C4-2B (cell line): ENCODE measurements at regions not wholly inside any gene's neighbourhood (a gene's known extent, or its start where the extent isn't known, plus 50 kb on each side); places are given as distances from the start of the nearest gene placed in this dataset.

Source experiments
- H3K27ac ChIP-seq: fragments of 450-650 bp; 2 replicates; pipeline ENCODE4 v1.5.1; 2017
- ZFX ChIP-seq: fragments of 450-650 bp; IDR thresholded peaks from 2 replicates; pipeline ENCODE4 v1.6.1; 2017
- TF ChIP-seq, protein P1 (sequence below): fragments of 450-650 bp; conservative IDR thresholded peaks from 2 replicates; pipeline ENCODE4 v1.5.1; 2017; ENCODE audit warnings: mild to moderate bottlenecking

GRCh38 chr3:19799115-19799514, 134.9 kb downstream of the EFHB start:
- no peak overlapping the region for H3K27ac ChIP-seq
- TF ChIP-seq, protein P1, sequence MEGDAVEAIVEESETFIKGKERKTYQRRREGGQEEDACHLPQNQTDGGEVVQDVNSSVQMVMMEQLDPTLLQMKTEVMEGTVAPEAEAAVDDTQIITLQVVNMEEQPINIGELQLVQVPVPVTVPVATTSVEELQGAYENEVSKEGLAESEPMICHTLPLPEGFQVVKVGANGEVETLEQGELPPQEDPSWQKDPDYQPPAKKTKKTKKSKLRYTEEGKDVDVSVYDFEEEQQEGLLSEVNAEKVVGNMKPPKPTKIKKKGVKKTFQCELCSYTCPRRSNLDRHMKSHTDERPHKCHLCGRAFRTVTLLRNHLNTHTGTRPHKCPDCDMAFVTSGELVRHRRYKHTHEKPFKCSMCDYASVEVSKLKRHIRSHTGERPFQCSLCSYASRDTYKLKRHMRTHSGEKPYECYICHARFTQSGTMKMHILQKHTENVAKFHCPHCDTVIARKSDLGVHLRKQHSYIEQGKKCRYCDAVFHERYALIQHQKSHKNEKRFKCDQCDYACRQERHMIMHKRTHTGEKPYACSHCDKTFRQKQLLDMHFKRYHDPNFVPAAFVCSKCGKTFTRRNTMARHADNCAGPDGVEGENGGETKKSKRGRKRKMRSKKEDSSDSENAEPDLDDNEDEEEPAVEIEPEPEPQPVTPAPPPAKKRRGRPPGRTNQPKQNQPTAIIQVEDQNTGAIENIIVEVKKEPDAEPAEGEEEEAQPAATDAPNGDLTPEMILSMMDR, result no peak
- TF ChIP-seq ZFX, result no peak

GRCh38 chr3:19798324-19798723, 135.7 kb downstream of the EFHB start:
- TF ChIP-seq ZFX, result no peak
- TF ChIP-seq, protein P1, result no peak
- no peak overlapping the region for H3K27ac ChIP-seq

GRCh38 chr3:19792388-19792787, 141.6 kb downstream of the EFHB start:
- TF ChIP-seq, protein P1, result no peak
- no peak for TF ChIP-seq ZFX
- no peak overlapping the region for H3K27ac ChIP-seq

- H3K27ac ChIP-seq, result no peak overlapping the region
- TF ChIP-seq ZFX, result no peak
- TF ChIP-seq, protein P1, result no peak
Measured at GRCh38 chr3:19775765-19776164, 158.3 kb downstream of the EFHB start.

- no peak for TF ChIP-seq ZFX
- TF ChIP-seq, protein P1, result no peak
- no peak overlapping the region for H3K27ac ChIP-seq
Measured at GRCh38 chr3:19769694-19770093, 164.3 kb downstream of the EFHB start.

DNA sequence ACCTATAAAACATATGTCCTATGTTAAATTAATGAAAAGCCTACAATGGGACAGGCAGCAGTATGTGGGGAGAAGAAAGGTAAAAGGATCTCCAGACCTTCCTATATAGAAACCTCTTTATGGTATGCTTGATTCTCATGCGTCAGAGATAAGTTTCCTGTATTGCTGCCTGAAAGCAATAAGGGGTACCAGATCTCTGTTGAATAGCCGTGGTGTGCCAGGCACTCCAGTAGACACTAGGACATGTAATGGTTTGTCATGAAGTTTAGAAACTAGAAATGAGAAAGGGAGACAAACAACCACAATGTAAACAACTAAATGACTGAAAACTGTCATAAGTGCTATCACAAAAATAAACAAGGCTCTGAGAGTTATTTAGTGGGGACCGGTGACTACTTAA, 168.1 kb downstream of the EFHB start:
- no peak for TF ChIP-seq ZFX
- TF ChIP-seq, protein P1, result no peak
- no peak overlapping the region for H3K27ac ChIP-seq

DNA sequence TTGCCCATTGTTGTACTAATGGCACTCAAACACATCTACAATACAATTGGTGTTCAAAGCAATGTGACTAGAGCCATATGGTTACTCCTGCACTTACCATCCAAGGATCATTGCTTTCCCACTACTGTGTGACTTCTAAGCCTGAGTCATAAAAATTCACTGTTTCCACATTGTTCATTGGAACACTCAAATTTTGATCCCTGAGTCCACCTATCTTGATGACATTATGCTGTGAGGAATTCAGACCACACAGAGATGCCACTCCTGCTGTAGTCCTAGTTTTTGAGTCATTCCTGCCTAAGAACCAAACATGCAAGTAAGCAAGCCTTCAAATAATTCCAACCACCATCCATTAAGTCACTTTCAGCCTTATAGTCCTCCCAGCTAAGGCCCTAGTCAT, 176.2 kb downstream of the EFHB start:
- TF ChIP-seq ZFX, result no peak
- no peak overlapping the region for H3K27ac ChIP-seq

DNA sequence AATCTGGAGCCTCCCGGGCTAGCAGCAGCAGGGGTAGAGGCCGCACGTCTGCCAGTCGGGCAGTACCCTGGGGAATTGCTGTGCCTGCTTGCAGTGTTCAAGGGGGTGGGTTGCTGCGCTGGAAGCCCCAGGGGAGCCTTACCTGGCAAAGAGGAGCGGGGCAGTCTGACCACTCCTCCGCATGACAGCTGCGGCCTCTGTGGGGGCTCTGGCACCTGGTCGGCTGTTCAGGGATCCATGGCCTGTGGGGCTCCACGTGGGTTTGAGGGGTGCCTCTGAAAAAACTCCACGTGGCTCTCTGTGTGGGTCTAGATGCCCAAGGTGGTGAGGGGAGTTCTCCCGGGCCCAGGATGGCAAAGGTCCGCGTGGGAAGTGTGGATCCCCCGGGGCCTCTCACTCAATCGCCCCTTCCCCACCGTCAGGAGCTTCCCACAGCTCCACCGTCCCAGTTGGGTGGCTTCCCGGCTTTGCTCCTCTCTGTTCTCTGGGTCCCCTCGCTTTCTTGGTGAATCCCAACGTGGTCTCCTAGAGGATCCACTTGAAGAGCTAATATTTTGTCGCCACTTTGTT, 184.5 kb downstream of the EFHB start:
- H3K27ac ChIP-seq, result no peak overlapping the region
- TF ChIP-seq, protein P1, result no peak
- TF ChIP-seq ZFX, result no peak
